Breast epithelium (tissue), 3 donors: ENCODE measurements at regions not wholly inside any gene's neighbourhood (a gene's known extent, or its start where the extent isn't known, plus 50 kb on each side); places are given as distances from the start of the nearest gene placed in this dataset.

ENCODE experiments used
- POLR2A ChIP-seq: fragments of 450-650 bp; IDR thresholded peaks from one replicate; pipeline ENCODE4 v1.6.1; 2016; ENCODE audit warnings: antibody characterized with exemption, mild to moderate bottlenecking, moderate library complexity
- POLR2AphosphoS5 ChIP-seq, 3 donors: sonication (generic); formaldehyde crosslinking; IDR thresholded peaks; one replicate each; pipeline ENCODE4 v1.6.1; 2017; ENCODE audit warnings: antibody characterized with exemption in 3 of 3
- TF ChIP-seq, protein P1 (sequence below), 3 donors: fragments of 450-650 bp; IDR thresholded peaks; one replicate each; pipeline ENCODE4 v1.5.1; 2016 to 2017; ENCODE audit warnings: antibody characterized with exemption in 3 of 3, mild to moderate bottlenecking in 3 of 3, moderate library complexity in 3 of 3

DNA sequence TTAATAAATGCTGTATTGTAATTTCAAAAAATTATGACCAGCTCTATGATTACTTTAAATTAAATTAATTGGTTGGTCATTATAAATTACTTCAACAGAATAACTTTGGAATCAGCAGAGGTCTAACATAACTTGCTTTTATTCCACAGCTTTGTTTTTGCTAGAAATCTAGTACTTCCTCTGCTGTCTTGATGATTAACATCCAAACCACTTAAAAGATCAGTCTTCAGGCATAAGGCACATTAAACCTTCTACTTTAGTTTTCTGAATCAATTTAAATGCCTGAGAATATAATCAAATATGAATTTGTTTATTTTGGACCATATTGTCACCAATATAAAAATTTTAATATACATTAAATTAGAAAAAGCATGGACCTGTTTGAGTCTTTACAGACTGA is 465.3 kb downstream of the ARL4A start:
- TF ChIP-seq, protein P1, sequence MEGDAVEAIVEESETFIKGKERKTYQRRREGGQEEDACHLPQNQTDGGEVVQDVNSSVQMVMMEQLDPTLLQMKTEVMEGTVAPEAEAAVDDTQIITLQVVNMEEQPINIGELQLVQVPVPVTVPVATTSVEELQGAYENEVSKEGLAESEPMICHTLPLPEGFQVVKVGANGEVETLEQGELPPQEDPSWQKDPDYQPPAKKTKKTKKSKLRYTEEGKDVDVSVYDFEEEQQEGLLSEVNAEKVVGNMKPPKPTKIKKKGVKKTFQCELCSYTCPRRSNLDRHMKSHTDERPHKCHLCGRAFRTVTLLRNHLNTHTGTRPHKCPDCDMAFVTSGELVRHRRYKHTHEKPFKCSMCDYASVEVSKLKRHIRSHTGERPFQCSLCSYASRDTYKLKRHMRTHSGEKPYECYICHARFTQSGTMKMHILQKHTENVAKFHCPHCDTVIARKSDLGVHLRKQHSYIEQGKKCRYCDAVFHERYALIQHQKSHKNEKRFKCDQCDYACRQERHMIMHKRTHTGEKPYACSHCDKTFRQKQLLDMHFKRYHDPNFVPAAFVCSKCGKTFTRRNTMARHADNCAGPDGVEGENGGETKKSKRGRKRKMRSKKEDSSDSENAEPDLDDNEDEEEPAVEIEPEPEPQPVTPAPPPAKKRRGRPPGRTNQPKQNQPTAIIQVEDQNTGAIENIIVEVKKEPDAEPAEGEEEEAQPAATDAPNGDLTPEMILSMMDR (IDR thresholded peaks at IDR 0.05) = no peak
- TF ChIP-seq POLR2A (no peak), POLR2AphosphoS5 (IDR thresholded peaks at IDR 0.05) (no peak)
